Right cardiac atrium (tissue), 5 donors: ENCODE measurements at regions not wholly inside any gene's neighbourhood (a gene's known extent, or its start where the extent isn't known, plus 50 kb on each side); places are given as distances from the start of the nearest gene placed in this dataset.

Experiments
- ATAC-seq, 2 donors: fragments of 200-7000 bp; cut with Tn5 transposase; one replicate each; pipeline versions ENCODE4 v1.8.0 to v1.9.1; 2020; ENCODE audit warnings: moderate library complexity in 2 of 2, mild to moderate bottlenecking in 1 of 2
- DNase-seq, 3 donors: peaks; one replicate each; pipeline ENCODE4 v3.0.0-alpha.2; 2020
- H3K27ac ChIP-seq: one replicate; pipeline ENCODE4 v1.5.1; 2013; ENCODE audit warnings: mild to moderate bottlenecking, low read length, control low read depth, moderate library complexity
- H3K27me3 ChIP-seq: one replicate; pipeline ENCODE4 v1.6.1; 2013; ENCODE audit not compliant: control insufficient read depth, insufficient read depth
- H3K4me1 ChIP-seq: one replicate; pipeline ENCODE4 v1.6.1; 2013; ENCODE audit warnings: low read length; ENCODE audit not compliant: control insufficient read depth, insufficient read depth
- H3K4me3 ChIP-seq: one replicate; pipeline ENCODE4 v1.5.1; 2013; ENCODE audit warnings: low read length, control low read depth
- H3K9me3 ChIP-seq: one replicate; pipeline ENCODE4 v1.6.1; 2013; ENCODE audit warnings: low read length; ENCODE audit not compliant: control insufficient read depth
- WGBS: extraction: QIAGEN DNeasy Blood & Tissue Kit; methylation state at CpG from one replicate; pipeline ENCODE4 v1.1.7; 2013; 5-methylcytosine and 5-hydroxymethylcytosine counted together
- intact Hi-C, 4 donors: fragments of 100-400 bp; cut with DNase I; formaldehyde crosslinking; loops; one replicate each; pipeline versions ENCODE4 v1.11.0 to v1.14.0; 2022 to 2023
- donor health status: healthy with polysubstance abuse.
- donor health status: DM: no; HTN: yes; CAD: no.
- donor health status: DM: no; HTN: no; CAD: no.
- donor health status: DM: no; HTN: yes; CAD: no; lungs with severe emphysema.
- donor health status: DM: yes; HTN: yes; CAD: no.

- intact Hi-C loops = no loop called here
- no peak for DNase-seq
- Histone ChIP-seq H3K9me3 (no peaks in the 10 kb centered on the region), H3K4me1 (no peaks in the 10 kb centered on the region), H3K27ac (no peak overlapping the region), H3K4me3 (no peak overlapping the region), H3K27me3 (no peaks in the 10 kb centered on the region)
- 70% methylated on average over 2 of the region's 2 CpGs for WGBS
- no peak for ATAC-seq
These were observed 801.2 kb downstream of the C4orf33 start for GRCh38 chr4:129897111-129897510.

- 55% methylated on average over 3 of the region's 3 CpGs for WGBS
- intact Hi-C loops = no loop called here
- DNase-seq = no peak
These were observed 803.9 kb downstream of the C4orf33 start for GRCh38 chr4:129899849-129900248.

GRCh38 chr4:129900430-129900953 is 804.5 kb downstream of the C4orf33 start:
- WGBS = 58% methylated on average over 2 of the region's 2 CpGs
- H3K27me3 ChIP-seq = no peaks in the 10 kb centered on the region
- DNase-seq = no peak
- no peaks in the 10 kb centered on the region for H3K9me3 ChIP-seq
- intact Hi-C loops = no loop called here
- H3K4me3 ChIP-seq = no peak overlapping the region
- ATAC-seq = no peak
- H3K4me1 ChIP-seq = no peaks in the 10 kb centered on the region
- no peak overlapping the region for H3K27ac ChIP-seq

More at GRCh38 chr4:129899849-129900248, 803.9 kb downstream of the C4orf33 start:
- Histone ChIP-seq H3K27ac (no peak overlapping the region), H3K9me3 (no peaks in the 10 kb centered on the region), H3K4me3 (no peak overlapping the region), H3K27me3 (no peaks in the 10 kb centered on the region), H3K4me1 (no peaks in the 10 kb centered on the region)
- ATAC-seq = no peak

- no peak for ATAC-seq
These were observed 805.3 kb downstream of the C4orf33 start for GRCh38 chr4:129901205-129901604.

GRCh38 chr4:129903861-129904260 is 807.9 kb downstream of the C4orf33 start:
- H3K27ac ChIP-seq = no peak overlapping the region
- no peak overlapping the region for H3K4me3 ChIP-seq
- H3K4me1 ChIP-seq = no peaks in the 10 kb centered on the region
- 93% methylated on average over 8 of the region's 8 CpGs for WGBS
- no peak for DNase-seq
- intact Hi-C loops = no loop called here
- H3K27me3 ChIP-seq = no peaks in the 10 kb centered on the region
- H3K9me3 ChIP-seq = no peaks in the 10 kb centered on the region
- ATAC-seq = no peak

More at GRCh38 chr4:129901205-129901604, 805.3 kb downstream of the C4orf33 start:
- 0% methylated on average over 1 of the region's 1 CpG for WGBS
- H3K27ac ChIP-seq = no peak overlapping the region
- no peak overlapping the region for H3K4me3 ChIP-seq
- H3K4me1 ChIP-seq = no peaks in the 10 kb centered on the region
- no peak for DNase-seq
- H3K27me3 ChIP-seq = no peaks in the 10 kb centered on the region
- no peaks in the 10 kb centered on the region for H3K9me3 ChIP-seq
- intact Hi-C loops = no loop called here

- no peak for ATAC-seq
- intact Hi-C loops = no loop called here
- Histone ChIP-seq H3K4me1 (no peaks in the 10 kb centered on the region), H3K9me3 (no peaks in the 10 kb centered on the region), H3K27me3 (no peaks in the 10 kb centered on the region), H3K27ac (no peak overlapping the region), H3K4me3 (no peak overlapping the region)
- 57% methylated on average over 1 of the region's 1 CpG for WGBS
- DNase-seq = no peak
These were observed 809.3 kb downstream of the C4orf33 start for GRCh38 chr4:129905256-129905655.

GRCh38 chr4:129908117-129908516 is 812.2 kb downstream of the C4orf33 start:
- no peaks in the 10 kb centered on the region for H3K27me3 ChIP-seq
- intact Hi-C loops = no loop called here
- H3K4me1 ChIP-seq = no peaks in the 10 kb centered on the region
- no peaks in the 10 kb centered on the region for H3K9me3 ChIP-seq
- H3K4me3 ChIP-seq = no peak overlapping the region
- H3K27ac ChIP-seq = no peak overlapping the region
- 39% methylated on average over 4 of the region's 4 CpGs for WGBS
- DNase-seq (no peak), ATAC-seq (no peak)

GRCh38 chr4:129916991-129917390 is 821.0 kb downstream of the C4orf33 start:
- Histone ChIP-seq H3K4me3 (no peak overlapping the region), H3K27ac (no peak overlapping the region), H3K9me3 (no peaks in the 10 kb centered on the region), H3K27me3 (no peaks in the 10 kb centered on the region), H3K4me1 (no peaks in the 10 kb centered on the region)
- no peak for DNase-seq
- no peak for ATAC-seq
- intact Hi-C loops = no loop called here

- Histone ChIP-seq H3K27ac (no peak overlapping the region), H3K9me3 (no peaks in the 10 kb centered on the region), H3K4me1 (no peaks in the 10 kb centered on the region), H3K4me3 (no peak overlapping the region), H3K27me3 (no peaks in the 10 kb centered on the region)
- WGBS = 80% methylated on average over 2 of the region's 2 CpGs
- DNase-seq = no peak
- no peak for ATAC-seq
- intact Hi-C loops = no loop called here
These were observed 821.7 kb downstream of the C4orf33 start for GRCh38 chr4:129917651-129918050.

- no peaks in the 10 kb centered on the region for H3K27me3 ChIP-seq
- ATAC-seq (no peak), DNase-seq (no peak)
- intact Hi-C loops = no loop called here
- H3K9me3 ChIP-seq = no peaks in the 10 kb centered on the region
- no peak overlapping the region for H3K4me3 ChIP-seq
- H3K27ac ChIP-seq = no peak overlapping the region
- no peaks in the 10 kb centered on the region for H3K4me1 ChIP-seq
These were observed 831.0 kb downstream of the C4orf33 start for GRCh38 chr4:129926936-129927335.

GRCh38 chr4:129929052-129929451 is 833.1 kb downstream of the C4orf33 start:
- no peaks in the 10 kb centered on the region for H3K9me3 ChIP-seq
- intact Hi-C loops = no loop called here
- H3K4me1 ChIP-seq = no peaks in the 10 kb centered on the region
- WGBS = 71% methylated on average over 1 of the region's 1 CpG
- no peak overlapping the region for H3K27ac ChIP-seq
- no peak for DNase-seq
- no peak overlapping the region for H3K4me3 ChIP-seq
- ATAC-seq = no peak
- H3K27me3 ChIP-seq = no peaks in the 10 kb centered on the region

- DNase-seq (no peak), ATAC-seq (no peak)
- intact Hi-C loops = no loop called here
- 88% methylated on average over 7 of the region's 7 CpGs for WGBS
- Histone ChIP-seq H3K9me3 (no peaks in the 10 kb centered on the region), H3K27me3 (no peaks in the 10 kb centered on the region), H3K4me3 (no peak overlapping the region), H3K27ac (no peak overlapping the region), H3K4me1 (no peaks in the 10 kb centered on the region)
These were observed 834.0 kb downstream of the C4orf33 start for GRCh38 chr4:129929984-129930383.
